GM19351 (cell line): ENCODE measurements at regions not wholly inside any gene's neighbourhood (a gene's known extent, or its start where the extent isn't known, plus 50 kb on each side); places are given as distances from the start of the nearest gene placed in this dataset.

Experiments
- ATAC-seq: cut with Tn5 transposase; IDR thresholded peaks from one replicate; pipeline ENCODE4 v1.9.1; 2021; ENCODE audit warnings: mild to moderate bottlenecking, moderate library complexity; ENCODE audit not compliant: unreplicated experiment

GRCh38 chr6:118761645-118762044 is 110.3 kb upstream of the CEP85L start:
- ATAC-seq = no peak

- no peak for ATAC-seq
Measured at GRCh38 chr6:118758946-118759345, 107.6 kb upstream of the CEP85L start.

GRCh38 chr6:118755941-118756646 is 104.7 kb upstream of the CEP85L start:
- no peak for ATAC-seq

GRCh38 chr6:118752803-118753202 is 101.4 kb upstream of the CEP85L start:
- no peak for ATAC-seq

GRCh38 chr6:118751072-118751471 is 99.7 kb upstream of the CEP85L start:
- no peak for ATAC-seq

GRCh38 chr6:118750143-118750542 is 98.8 kb upstream of the CEP85L start:
- ATAC-seq = no peak

GRCh38 chr6:118748311-118749062 is 97.1 kb upstream of the CEP85L start:
- no peak for ATAC-seq

- ATAC-seq = no peak
Measured at GRCh38 chr6:118746825-118747174, 95.4 kb upstream of the CEP85L start.

GRCh38 chr6:118746145-118746824 is 94.9 kb upstream of the CEP85L start:
- no peak for ATAC-seq

- no peak for ATAC-seq
Measured at GRCh38 chr6:118745156-118745555, 93.8 kb upstream of the CEP85L start.

- no peak for ATAC-seq
Measured at GRCh38 chr6:118744261-118744941, 93.0 kb upstream of the CEP85L start.

GRCh38 chr6:118743746-118744145 is 92.4 kb upstream of the CEP85L start:
- ATAC-seq = no peak

- no peak for ATAC-seq
Measured at GRCh38 chr6:118740372-118740771, 89.0 kb upstream of the CEP85L start.

GRCh38 chr6:118739696-118740353 is 88.4 kb upstream of the CEP85L start:
- no peak for ATAC-seq

- ATAC-seq = no peak
Measured at GRCh38 chr6:118736440-118736839, 85.0 kb upstream of the CEP85L start.

GRCh38 chr6:118735320-118735719 is 83.9 kb upstream of the CEP85L start:
- peak; percentile 55 for ATAC-seq

- ATAC-seq = no peak
Measured at GRCh38 chr6:118725944-118726343, 74.6 kb upstream of the CEP85L start.

GRCh38 chr6:118724211-118724610 is 72.8 kb upstream of the CEP85L start:
- ATAC-seq = peak; percentile 87

- no peak for ATAC-seq
Measured at GRCh38 chr6:118722829-118723813, 71.7 kb upstream of the CEP85L start.

- ATAC-seq = no peak
Measured at GRCh38 chr6:118720125-118720473, 68.7 kb upstream of the CEP85L start.
